ENCODE measurements at regions not wholly inside any gene's neighbourhood (a gene's known extent, or its start where the extent isn't known, plus 50 kb on each side); places are given as distances from the start of the nearest gene placed in this dataset.
"Not testable (repeated sequence)": the region's sequence is repeated elsewhere in the genome, so short reads cannot be mapped to it uniquely, and the experiment has no call there.

- TF ChIP-seq CTCF (IDR thresholded peaks at IDR 0.05; ENCODE audit: control extremely low read depth in 1 of 3, insufficient read depth in 1 of 3, low read depth in 1 of 3, low read length in 3 of 3); KDM5A (IDR thresholded peaks at IDR 0.05; ENCODE audit: low read length); TCF12 (IDR thresholded peaks at IDR 0.05; ENCODE audit: low read depth, low read length); FOSL1 (IDR thresholded peaks at IDR 0.05; ENCODE audit: insufficient read depth, low read depth, low read length); RXRA (IDR thresholded peaks at IDR 0.05; ENCODE audit: insufficient read depth, low read depth, low read length); SRF (IDR thresholded peaks at IDR 0.05; ENCODE audit: low read depth, low read length); MAX (IDR thresholded peaks at IDR 0.05): not testable (repeated sequence)
Observed at GRCh38 chr1:144534286-144534685, 58.4 kb upstream of the PPIAL4F start.
